ENCODE measurements at regions not wholly inside any gene's neighbourhood (a gene's known extent, or its start where the extent isn't known, plus 50 kb on each side); places are given as distances from the start of the nearest gene placed in this dataset.

DNA sequence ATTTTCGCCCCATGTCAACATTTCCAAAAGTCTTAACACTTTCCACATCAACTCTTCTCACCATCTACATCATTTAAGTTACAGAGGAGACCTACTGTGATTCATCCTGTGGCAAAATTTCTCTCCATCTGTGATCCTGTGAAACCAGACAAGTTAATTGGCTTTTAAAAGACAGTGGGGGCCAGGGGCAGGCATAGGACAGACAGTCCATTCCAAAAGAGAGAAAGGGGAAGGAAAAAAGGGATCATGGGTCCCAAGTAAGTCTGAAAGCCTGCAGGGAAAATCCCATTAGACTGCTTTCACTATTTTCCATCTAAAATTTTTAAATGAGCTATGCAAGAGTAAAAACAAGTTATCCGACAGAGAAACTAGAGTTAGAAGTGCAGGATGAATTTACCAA is 121.0 kb downstream of the MRPL57 start:
- TF ChIP-seq CTCF (IDR thresholded peaks at IDR 0.05; ENCODE audit: low read depth, low read length) (no peak), POLR2A (IDR thresholded peaks at IDR 0.05; ENCODE audit: extremely low read depth, insufficient read length) (no peak), MYC (IDR thresholded peaks at IDR 0.05; ENCODE audit: low read depth, low read length) (no peak)
- TF ChIP-seq, protein P1, sequence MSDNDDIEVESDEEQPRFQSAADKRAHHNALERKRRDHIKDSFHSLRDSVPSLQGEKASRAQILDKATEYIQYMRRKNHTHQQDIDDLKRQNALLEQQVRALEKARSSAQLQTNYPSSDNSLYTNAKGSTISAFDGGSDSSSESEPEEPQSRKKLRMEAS (IDR thresholded peaks at IDR 0.05; ENCODE audit: low read depth, low read length): no peak

All from NB4 (cell line).